Germinal center (tissue), 1 donor: ENCODE measurements at regions not wholly inside any gene's neighbourhood (a gene's known extent, or its start where the extent isn't known, plus 50 kb on each side); places are given as distances from the start of the nearest gene placed in this dataset.

ENCODE experiments used
- DNase-seq: peaks from one replicate; pipeline ENCODE4 v3.0.0; 2012; ENCODE audit warnings: mixed read lengths, low spot score

- DNase-seq = no peak
Observed at GRCh38 chr7:96410126-96410839, 88.4 kb upstream of the SLC25A13 start.

DNA sequence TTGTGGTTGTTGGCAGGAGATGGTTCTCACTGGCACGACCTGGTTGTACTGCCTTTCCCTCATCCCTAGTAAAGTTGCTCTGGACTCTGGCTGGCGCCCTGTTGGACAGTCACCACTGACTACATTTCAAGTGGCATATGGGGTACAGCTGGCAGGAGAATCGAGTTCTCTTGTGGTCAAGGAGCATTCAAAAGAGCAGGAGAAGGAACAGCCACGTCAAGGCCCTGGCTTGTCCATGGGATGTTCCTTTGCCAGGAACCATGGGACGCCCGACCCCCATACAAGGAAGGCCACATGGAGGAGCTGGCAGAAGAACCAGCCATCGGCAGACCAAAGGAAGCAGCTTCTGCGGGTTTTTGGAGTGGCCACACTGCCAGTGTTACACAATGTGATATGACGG, 87.0 kb upstream of the SLC25A13 start:
- no peak for DNase-seq

DNA sequence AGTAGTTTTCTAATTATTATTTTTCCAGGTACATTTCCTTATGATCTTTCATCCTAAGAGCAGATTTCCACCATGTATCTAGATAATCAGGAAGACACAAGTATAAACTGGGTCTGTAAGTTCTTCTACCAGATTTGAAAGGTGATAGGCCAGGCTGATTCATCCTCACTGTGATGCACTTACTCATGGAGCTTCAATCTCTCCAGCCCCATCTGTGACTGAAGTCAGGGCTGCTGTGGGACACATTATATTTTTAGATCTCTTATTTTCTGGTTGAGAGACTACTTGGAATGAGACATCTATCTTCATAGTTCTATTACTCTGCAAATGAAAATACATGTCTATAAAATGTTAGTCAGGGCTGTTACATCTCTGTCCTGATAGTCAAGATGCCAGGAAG, 85.5 kb upstream of the SLC25A13 start:
- no peak for DNase-seq

- DNase-seq = no peak
Observed at GRCh38 chr7:96402913-96403312, 81.0 kb upstream of the SLC25A13 start.

- DNase-seq = no peak
Observed at GRCh38 chr7:96401200-96401599, 79.3 kb upstream of the SLC25A13 start.

- no peak for DNase-seq
Observed at GRCh38 chr7:96400518-96400917, 78.6 kb upstream of the SLC25A13 start.

- no peak for DNase-seq
Observed at GRCh38 chr7:96400001-96400400, 78.1 kb upstream of the SLC25A13 start.

DNA sequence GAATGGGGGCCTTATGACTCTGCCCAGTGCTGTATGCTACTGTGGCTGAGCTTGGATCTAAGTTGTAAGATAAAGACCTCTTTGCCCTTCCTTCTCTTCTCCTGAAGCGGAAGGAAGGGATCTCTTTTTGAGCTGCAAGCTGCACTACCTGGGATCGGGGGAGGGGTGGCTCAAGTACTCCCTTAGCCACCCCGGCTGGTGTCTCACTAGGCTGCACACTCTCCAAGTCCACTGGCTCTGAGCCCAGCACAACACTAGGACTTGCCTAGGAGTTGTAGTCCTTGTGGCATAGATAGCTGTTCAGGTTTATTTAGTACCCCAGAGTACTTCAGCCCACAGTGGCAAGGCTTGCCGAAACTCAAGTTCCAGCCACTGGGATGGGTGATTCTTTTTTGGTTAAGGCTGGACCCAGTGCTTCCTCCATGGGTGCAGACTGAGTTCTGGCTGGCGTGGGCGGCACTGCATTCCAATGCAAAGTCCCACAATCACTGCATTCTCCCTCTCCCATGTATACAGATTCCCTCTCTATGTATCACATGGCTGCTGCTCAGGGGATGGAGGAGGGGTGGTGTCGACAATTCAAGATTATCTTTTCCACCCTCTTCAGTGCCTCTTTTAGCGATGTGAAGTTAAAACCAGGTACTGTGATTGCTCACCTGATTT, 76.2 kb upstream of the SLC25A13 start:
- DNase-seq = no peak

GRCh38 chr7:96388620-96389383, 66.9 kb upstream of the SLC25A13 start:
- no peak for DNase-seq

GRCh38 chr7:96388166-96388565, 66.3 kb upstream of the SLC25A13 start:
- no peak for DNase-seq

- no peak for DNase-seq
Observed at GRCh38 chr7:96380111-96380512, 58.2 kb upstream of the SLC25A13 start.

GRCh38 chr7:96377399-96377798, 55.5 kb upstream of the SLC25A13 start:
- DNase-seq = no peak
